ENCODE measurements at regions not wholly inside any gene's neighbourhood (a gene's known extent, or its start where the extent isn't known, plus 50 kb on each side); places are given as distances from the start of the nearest gene placed in this dataset.
A peak's percentile ranks its signal among the peaks of the same experiment; 100 is the strongest.

DNA sequence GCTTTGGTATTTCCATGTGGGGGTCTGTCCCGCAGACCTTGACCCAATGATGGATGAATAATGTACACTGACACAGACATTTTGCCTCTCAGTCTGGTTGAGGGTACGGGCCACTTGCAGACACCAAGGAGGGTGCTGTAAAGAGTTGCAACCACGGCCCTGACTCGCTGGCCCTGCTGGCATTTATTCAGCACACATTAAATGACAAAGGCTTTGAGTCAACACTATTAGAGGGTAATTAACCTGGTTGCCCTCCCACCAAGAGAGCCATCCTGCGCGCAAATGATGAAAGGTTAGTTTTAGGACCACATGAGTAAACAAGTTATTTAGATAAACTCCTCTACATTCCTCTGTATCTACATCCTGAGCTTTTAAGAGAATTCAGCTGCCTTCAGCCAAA, 308.9 kb upstream of the MMS22L start:
- no peaks in the 10 kb centered on the region for H3K27me3 ChIP-seq
- H3K36me3 ChIP-seq, result no peaks in the 10 kb centered on the region
- TF ChIP-seq, protein P1, sequence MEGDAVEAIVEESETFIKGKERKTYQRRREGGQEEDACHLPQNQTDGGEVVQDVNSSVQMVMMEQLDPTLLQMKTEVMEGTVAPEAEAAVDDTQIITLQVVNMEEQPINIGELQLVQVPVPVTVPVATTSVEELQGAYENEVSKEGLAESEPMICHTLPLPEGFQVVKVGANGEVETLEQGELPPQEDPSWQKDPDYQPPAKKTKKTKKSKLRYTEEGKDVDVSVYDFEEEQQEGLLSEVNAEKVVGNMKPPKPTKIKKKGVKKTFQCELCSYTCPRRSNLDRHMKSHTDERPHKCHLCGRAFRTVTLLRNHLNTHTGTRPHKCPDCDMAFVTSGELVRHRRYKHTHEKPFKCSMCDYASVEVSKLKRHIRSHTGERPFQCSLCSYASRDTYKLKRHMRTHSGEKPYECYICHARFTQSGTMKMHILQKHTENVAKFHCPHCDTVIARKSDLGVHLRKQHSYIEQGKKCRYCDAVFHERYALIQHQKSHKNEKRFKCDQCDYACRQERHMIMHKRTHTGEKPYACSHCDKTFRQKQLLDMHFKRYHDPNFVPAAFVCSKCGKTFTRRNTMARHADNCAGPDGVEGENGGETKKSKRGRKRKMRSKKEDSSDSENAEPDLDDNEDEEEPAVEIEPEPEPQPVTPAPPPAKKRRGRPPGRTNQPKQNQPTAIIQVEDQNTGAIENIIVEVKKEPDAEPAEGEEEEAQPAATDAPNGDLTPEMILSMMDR (IDR thresholded peaks at IDR 0.05), result no peak
- no peaks in the 10 kb centered on the region for H3K9me3 ChIP-seq
- H3K27ac ChIP-seq, result no peak overlapping the region
- DNase-seq (ENCODE audit: low spot score in 2 of 2), result no peak
- H3K4me3 ChIP-seq, result no peak overlapping the region
- no peaks in the 10 kb centered on the region for H3K4me1 ChIP-seq
- intact Hi-C loops (cut with DNase I), result no loop called here

DNA sequence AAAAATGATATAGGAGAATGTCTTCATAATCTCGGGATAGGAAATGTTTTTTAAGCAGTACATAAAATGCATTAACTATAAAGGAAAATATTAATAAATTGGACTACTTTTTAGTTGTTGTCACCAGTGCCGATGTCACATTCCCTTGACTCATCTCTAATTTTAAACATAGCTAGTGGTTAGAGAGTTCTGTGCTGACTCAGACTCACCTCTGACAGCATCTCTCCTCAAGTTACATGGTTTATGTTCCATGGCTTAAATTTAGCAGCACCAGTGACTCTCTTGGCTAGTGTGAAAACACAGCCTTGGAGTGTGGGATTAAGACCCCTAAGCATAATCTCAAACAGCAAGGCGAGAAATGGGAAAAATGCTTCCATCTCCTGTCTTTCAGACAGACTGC, 311.8 kb upstream of the MMS22L start:
- Histone ChIP-seq H3K36me3 (no peaks in the 10 kb centered on the region), H3K27me3 (no peaks in the 10 kb centered on the region), H3K9me3 (no peaks in the 10 kb centered on the region), H3K27ac (no peak overlapping the region), H3K4me1 (no peaks in the 10 kb centered on the region), H3K4me3 (no peak overlapping the region)
- no peak for DNase-seq (ENCODE audit: low spot score in 2 of 2)
- intact Hi-C loops (cut with DNase I), result no loop called here
- TF ChIP-seq, protein P1 (IDR thresholded peaks at IDR 0.05), result no peak

DNA sequence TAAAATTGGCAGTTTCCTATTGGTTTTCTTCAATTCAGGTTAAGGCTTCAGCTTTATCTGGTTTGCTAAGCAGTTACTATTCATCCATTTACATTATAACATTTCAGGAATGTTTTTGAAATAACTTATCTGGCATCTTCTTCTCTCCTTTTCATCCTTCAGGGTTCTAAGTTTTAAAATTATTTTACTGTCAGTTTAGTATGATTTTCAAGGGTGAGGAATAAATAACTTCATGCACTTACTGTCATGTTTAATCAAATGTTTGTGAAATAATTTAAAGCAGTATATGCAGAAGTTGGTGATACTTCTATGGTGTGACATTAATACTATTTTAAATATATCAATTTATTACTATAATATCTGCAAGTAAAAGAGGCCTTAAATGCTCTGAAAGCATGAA, 338.1 kb upstream of the MMS22L start:
- Histone ChIP-seq H3K4me1 (no peaks in the 10 kb centered on the region), H3K36me3 (no peaks in the 10 kb centered on the region), H3K27me3 (no peaks in the 10 kb centered on the region), H3K27ac (no peak overlapping the region), H3K9me3 (no peaks in the 10 kb centered on the region), H3K4me3 (no peak overlapping the region)
- DNase-seq (ENCODE audit: low spot score in 2 of 2), result no peak
- TF ChIP-seq, protein P1 (IDR thresholded peaks at IDR 0.05), result no peak
- intact Hi-C loops (cut with DNase I), result no loop called here

DNA sequence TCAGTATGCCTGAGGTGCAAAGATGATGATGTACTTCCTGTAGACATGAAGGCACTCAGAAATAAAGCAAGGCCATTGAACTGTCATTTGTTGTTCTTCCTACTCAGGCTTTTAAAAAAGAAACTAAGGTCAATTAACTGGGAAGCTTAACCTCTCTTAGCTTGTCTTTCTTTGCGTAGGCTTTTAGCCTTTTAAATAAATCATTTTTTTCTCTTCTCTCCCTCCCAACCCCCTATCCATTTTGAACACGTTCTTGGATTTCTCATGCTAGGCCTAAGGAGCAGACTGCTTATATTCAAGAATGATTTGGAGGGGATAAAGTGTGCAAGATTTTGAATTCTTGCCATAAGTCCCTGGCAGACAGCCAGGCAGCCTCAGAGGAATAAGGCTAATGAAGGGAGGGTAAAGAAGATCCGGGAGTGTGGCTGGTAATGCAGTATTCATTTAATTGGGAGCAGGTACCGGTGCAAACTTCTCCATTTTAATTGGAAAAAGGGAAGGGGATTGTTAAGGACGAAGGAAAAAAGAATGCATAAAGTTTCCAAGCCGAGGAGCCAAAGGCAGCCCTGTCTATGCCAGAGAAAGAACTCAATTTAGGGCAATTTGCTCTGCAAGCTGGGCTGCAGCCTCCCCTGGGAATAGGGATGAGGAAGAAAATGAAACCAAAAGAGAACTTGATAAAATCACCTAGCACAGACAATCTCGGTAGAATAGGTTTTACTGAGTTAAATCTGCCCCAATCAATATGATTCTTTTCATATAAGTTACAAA, 343.8 kb upstream of the MMS22L start:
- H3K4me3 ChIP-seq, result peak overlapping the region in 1 of 2 donors; percentile 4
- intact Hi-C loops (cut with DNase I), result no loop called here

DNA sequence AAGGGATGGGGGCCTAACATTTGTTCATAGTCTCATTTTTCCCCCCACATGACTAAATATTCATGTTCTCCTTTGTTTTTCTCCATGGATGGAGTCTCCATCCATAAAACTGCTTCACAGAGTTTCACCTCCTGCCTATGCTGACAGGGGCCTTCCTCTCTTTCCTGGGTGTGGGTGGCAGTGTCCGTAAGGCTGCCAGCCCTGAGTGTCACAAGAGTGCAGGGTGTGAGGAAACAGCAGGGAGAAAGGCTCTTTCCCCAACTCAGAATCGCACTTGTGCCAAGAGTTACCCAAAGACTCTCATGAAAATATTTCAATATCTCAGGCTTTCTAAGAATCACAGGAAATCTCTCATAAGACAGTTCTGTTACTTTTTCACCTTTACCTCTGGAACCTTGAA, 346.2 kb upstream of the MMS22L start:
- H3K36me3 ChIP-seq, result no peaks in the 10 kb centered on the region
- TF ChIP-seq, protein P1 (IDR thresholded peaks at IDR 0.05), result no peak

More for the DNA sequence above, 343.8 kb upstream of the MMS22L start:
- no peaks in the 10 kb centered on the region for H3K27me3 ChIP-seq
- no peaks in the 10 kb centered on the region for H3K9me3 ChIP-seq
- no peaks in the 10 kb centered on the region for H3K36me3 ChIP-seq
- no peaks in the 10 kb centered on the region for H3K4me1 ChIP-seq
- TF ChIP-seq, protein P1 (IDR thresholded peaks at IDR 0.05), result no peak
- no peak overlapping the region for H3K27ac ChIP-seq
- no peak for DNase-seq (ENCODE audit: low spot score in 2 of 2)

More for the DNA sequence above, 346.2 kb upstream of the MMS22L start:
- no peak for DNase-seq (ENCODE audit: low spot score in 2 of 2)
- Histone ChIP-seq H3K27me3 (no peaks in the 10 kb centered on the region), H3K9me3 (no peaks in the 10 kb centered on the region), H3K4me1 (no peaks in the 10 kb centered on the region), H3K27ac (no peak overlapping the region), H3K4me3 (no peak overlapping the region)
- intact Hi-C loops (cut with DNase I), result no loop called here
